ENCODE measurements at regions not wholly inside any gene's neighbourhood (a gene's known extent, or its start where the extent isn't known, plus 50 kb on each side); places are given as distances from the start of the nearest gene placed in this dataset.

- ATAC-seq (no peak), DNase-seq (no peak)
- intact Hi-C loops (cut with DNase I, micrococcal nuclease) = no loop called here
- Histone ChIP-seq H3K4me1 (ENCODE audit: low read depth) (no peaks in the 10 kb centered on the region), H3K4me3 (no peak overlapping the region), H3K9me3 (peaks cover 2% of the 10 kb centered on the region), H3K36me3 (ENCODE audit: low read depth) (no peaks in the 10 kb centered on the region)
- no peak for TF ChIP-seq CTCF (IDR thresholded peaks at IDR 0.05)
Measured at GRCh38 chr12:83541446-83541845, 854.7 kb downstream of the TMTC2 start.

- DNase-seq (no peak), ATAC-seq (no peak)
- intact Hi-C loops (cut with DNase I, micrococcal nuclease) = no loop called here
- H3K4me1 ChIP-seq (ENCODE audit: low read depth) = no peaks in the 10 kb centered on the region
- no peak overlapping the region for H3K4me3 ChIP-seq
- H3K9me3 ChIP-seq = no peaks in the 10 kb centered on the region
- H3K36me3 ChIP-seq (ENCODE audit: low read depth) = no peaks in the 10 kb centered on the region
- TF ChIP-seq CTCF (IDR thresholded peaks at IDR 0.05) = no peak
Measured at GRCh38 chr12:83538361-83538965, 851.8 kb downstream of the TMTC2 start.

- no peak for TF ChIP-seq CTCF (IDR thresholded peaks at IDR 0.05)
- intact Hi-C loops (cut with DNase I, micrococcal nuclease) = no loop called here
- Histone ChIP-seq H3K4me1 (ENCODE audit: low read depth) (no peaks in the 10 kb centered on the region), H3K9me3 (no peaks in the 10 kb centered on the region), H3K4me3 (no peak overlapping the region), H3K36me3 (ENCODE audit: low read depth) (no peaks in the 10 kb centered on the region)
- DNase-seq (no peak), ATAC-seq (no peak)
Measured at GRCh38 chr12:83537428-83538053, 850.8 kb downstream of the TMTC2 start.

GRCh38 chr12:83536496-83536895 lies 849.8 kb downstream of the TMTC2 start:
- DNase-seq (no peak), ATAC-seq (no peak)
- Histone ChIP-seq H3K9me3 (no peaks in the 10 kb centered on the region), H3K36me3 (ENCODE audit: low read depth) (no peaks in the 10 kb centered on the region), H3K4me3 (no peak overlapping the region), H3K4me1 (ENCODE audit: low read depth) (no peaks in the 10 kb centered on the region)
- no peak for TF ChIP-seq CTCF (IDR thresholded peaks at IDR 0.05)
- intact Hi-C loops (cut with DNase I, micrococcal nuclease) = no loop called here

GRCh38 chr12:83528571-83528970 lies 841.9 kb downstream of the TMTC2 start:
- intact Hi-C loops (cut with DNase I, micrococcal nuclease) = no loop called here

More at GRCh38 chr12:83528571-83528970, 841.9 kb downstream of the TMTC2 start:
- no peaks in the 10 kb centered on the region for H3K4me1 ChIP-seq (ENCODE audit: low read depth)
- H3K4me3 ChIP-seq = no peak overlapping the region
- DNase-seq (no peak), ATAC-seq (no peak)
- TF ChIP-seq CTCF (IDR thresholded peaks at IDR 0.05) = no peak
- H3K9me3 ChIP-seq = no peaks in the 10 kb centered on the region
- H3K36me3 ChIP-seq (ENCODE audit: low read depth) = no peaks in the 10 kb centered on the region

All from mucosa of descending colon (tissue), 3 donors.